Head of caudate nucleus (tissue), 42 donors: ENCODE measurements at regions not wholly inside any gene's neighbourhood (a gene's known extent, or its start where the extent isn't known, plus 50 kb on each side); places are given as distances from the start of the nearest gene placed in this dataset.

Experiments used
- DNase-seq, 42 donors: peaks; one replicate each; pipeline versions ENCODE4 v3.0.0 to v3.0.0-alpha.2; 2020 to 2021; ENCODE audit warnings: mixed read lengths in 7 of 42
- intact Hi-C: fragments of 100-400 bp; cut with DNase I; formaldehyde crosslinking; loops from one replicate; pipeline ENCODE4 v1.15.0; 2022

- intact Hi-C loops, result no loop called here
- DNase-seq, result no peak
These were observed 86.8 kb upstream of the ACP3 start for GRCh38 chr3:132230156-132231000.

- intact Hi-C loops, result no loop called here
- peak in 1 of 42 donors; percentile 3 for DNase-seq
These were observed 85.6 kb upstream of the ACP3 start for GRCh38 chr3:132231633-132232032.

- intact Hi-C loops, result no loop called here
- DNase-seq, result no peak
These were observed 84.9 kb upstream of the ACP3 start for GRCh38 chr3:132232231-132232792.

- intact Hi-C loops, result no loop called here
These were observed 80.2 kb upstream of the ACP3 start for GRCh38 chr3:132236701-132237651.

GRCh38 chr3:132237652-132238032, 79.6 kb upstream of the ACP3 start:
- DNase-seq, result no peak
- intact Hi-C loops, result no loop called here

More at GRCh38 chr3:132236701-132237651, 80.2 kb upstream of the ACP3 start:
- DNase-seq, result no peak

GRCh38 chr3:132239587-132239986, 77.6 kb upstream of the ACP3 start:
- intact Hi-C loops, result no loop called here
- no peak for DNase-seq

GRCh38 chr3:132241776-132242514, 75.3 kb upstream of the ACP3 start:
- DNase-seq, result no peak
- intact Hi-C loops, result no loop called here

- DNase-seq, result no peak
- intact Hi-C loops, result no loop called here
These were observed 74.4 kb upstream of the ACP3 start for GRCh38 chr3:132242790-132243189.

- intact Hi-C loops, result no loop called here
- no peak for DNase-seq
These were observed 71.6 kb upstream of the ACP3 start for GRCh38 chr3:132245552-132246142.

- intact Hi-C loops, result no loop called here
- no peak for DNase-seq
These were observed 71.0 kb upstream of the ACP3 start for GRCh38 chr3:132246212-132246611.

- intact Hi-C loops, result no loop called here
- DNase-seq, result no peak
These were observed 70.0 kb upstream of the ACP3 start for GRCh38 chr3:132247211-132247610.

GRCh38 chr3:132248490-132248889, 68.7 kb upstream of the ACP3 start:
- intact Hi-C loops, result no loop called here
- DNase-seq, result no peak

GRCh38 chr3:132253262-132253878, 63.8 kb upstream of the ACP3 start:
- peak in 16 of 42 donors; percentile 10 to 54 (median 22) for DNase-seq

GRCh38 chr3:132254076-132254755, 63.0 kb upstream of the ACP3 start:
- intact Hi-C loops, result loop anchor here (2.0 kb wide), 1 partner anchor 89 kb away; no protein-coding TSS in a partner anchor
- no peak for DNase-seq

More at GRCh38 chr3:132253262-132253878, 63.8 kb upstream of the ACP3 start:
- intact Hi-C loops, result no loop called here

- DNase-seq, result peak in 38 of 42 donors; percentile 1 to 78 (median 32)
- intact Hi-C loops, result loop anchor here (2.0 kb wide), 1 partner anchor 88 kb away; no protein-coding TSS in a partner anchor
These were observed 62.0 kb upstream of the ACP3 start for GRCh38 chr3:132255041-132255745.

GRCh38 chr3:132256989-132257388, 60.2 kb upstream of the ACP3 start:
- intact Hi-C loops, result no loop called here

GRCh38 chr3:132261506-132261905, 55.7 kb upstream of the ACP3 start:
- intact Hi-C loops, result no loop called here
- no peak for DNase-seq

More at GRCh38 chr3:132256989-132257388, 60.2 kb upstream of the ACP3 start:
- peak in 25 of 42 donors; percentile 3 to 76 (median 31) for DNase-seq
